ENCODE measurements at regions not wholly inside any gene's neighbourhood (a gene's known extent, or its start where the extent isn't known, plus 50 kb on each side); places are given as distances from the start of the nearest gene placed in this dataset.

DNA sequence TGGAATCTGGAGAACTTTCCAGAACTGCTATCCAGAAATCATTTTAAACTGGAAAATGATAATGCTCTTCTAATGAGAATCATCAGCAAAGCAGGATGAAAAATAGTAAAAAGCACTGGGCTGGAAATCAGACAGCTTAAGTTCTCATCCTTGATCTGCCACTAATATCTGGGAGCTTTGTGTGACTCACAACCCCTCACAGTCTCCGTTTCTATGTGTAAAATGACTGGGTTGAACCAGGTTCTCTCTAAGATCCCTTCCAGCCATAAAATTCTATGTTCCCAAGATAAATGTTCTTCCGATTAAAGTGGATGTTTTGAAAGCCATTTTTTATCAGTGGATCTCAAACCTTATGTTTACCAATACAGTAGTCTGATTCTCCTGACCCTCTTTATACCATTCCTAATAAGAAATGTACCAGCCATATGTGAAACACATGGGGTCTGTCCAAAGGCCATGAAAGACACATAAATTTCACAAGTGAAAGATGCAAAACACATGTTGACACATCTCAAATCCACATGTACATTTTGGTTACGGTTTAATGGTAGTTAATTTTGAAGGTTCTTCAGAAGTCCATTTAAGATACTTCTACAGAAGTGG, 188.8 kb downstream of the EN1 start:
- TF ChIP-seq, protein P1, sequence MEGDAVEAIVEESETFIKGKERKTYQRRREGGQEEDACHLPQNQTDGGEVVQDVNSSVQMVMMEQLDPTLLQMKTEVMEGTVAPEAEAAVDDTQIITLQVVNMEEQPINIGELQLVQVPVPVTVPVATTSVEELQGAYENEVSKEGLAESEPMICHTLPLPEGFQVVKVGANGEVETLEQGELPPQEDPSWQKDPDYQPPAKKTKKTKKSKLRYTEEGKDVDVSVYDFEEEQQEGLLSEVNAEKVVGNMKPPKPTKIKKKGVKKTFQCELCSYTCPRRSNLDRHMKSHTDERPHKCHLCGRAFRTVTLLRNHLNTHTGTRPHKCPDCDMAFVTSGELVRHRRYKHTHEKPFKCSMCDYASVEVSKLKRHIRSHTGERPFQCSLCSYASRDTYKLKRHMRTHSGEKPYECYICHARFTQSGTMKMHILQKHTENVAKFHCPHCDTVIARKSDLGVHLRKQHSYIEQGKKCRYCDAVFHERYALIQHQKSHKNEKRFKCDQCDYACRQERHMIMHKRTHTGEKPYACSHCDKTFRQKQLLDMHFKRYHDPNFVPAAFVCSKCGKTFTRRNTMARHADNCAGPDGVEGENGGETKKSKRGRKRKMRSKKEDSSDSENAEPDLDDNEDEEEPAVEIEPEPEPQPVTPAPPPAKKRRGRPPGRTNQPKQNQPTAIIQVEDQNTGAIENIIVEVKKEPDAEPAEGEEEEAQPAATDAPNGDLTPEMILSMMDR (IDR thresholded peaks at IDR 0.05; ENCODE audit: poor library complexity), result no peak
- TF ChIP-seq EZH2 (IDR thresholded peaks at IDR 0.05; ENCODE audit: borderline replicate concordance) (no peak), EZH2phosphoT487 (IDR thresholded peaks at IDR 0.05; ENCODE audit: low read depth, severe bottlenecking, unreplicated experiment) (no peak)

Measured in hepatocyte (in vitro differentiated cells).